Tibial nerve (tissue), 4 donors: ENCODE measurements at regions not wholly inside any gene's neighbourhood (a gene's known extent, or its start where the extent isn't known, plus 50 kb on each side); places are given as distances from the start of the nearest gene placed in this dataset.

Experiments used
- CTCF ChIP-seq, 5 experiments: fragments of 200-600 bp in 3 of 5; fragments of 450-650 bp in 2 of 5; sonication (generic) in 3 of 5; IDR thresholded peaks; one replicate each; pipeline ENCODE4 v1.5.1; 2016 to 2019; ENCODE audit warnings: antibody characterized with exemption in 5 of 5, mild to moderate bottlenecking in 3 of 5, moderate library complexity in 2 of 5
- EP300 ChIP-seq, 2 donors: sonication (generic); formaldehyde crosslinking; IDR thresholded peaks; one replicate each; pipeline ENCODE4 v1.6.1; 2017; ENCODE audit warnings: antibody characterized with exemption in 2 of 2, mild to moderate bottlenecking in 1 of 2
- POLR2A ChIP-seq, 2 donors: fragments of 450-650 bp; IDR thresholded peaks; one replicate each; pipeline ENCODE4 v1.6.1; 2017; ENCODE audit warnings: antibody characterized with exemption in 2 of 2, mild to moderate bottlenecking in 2 of 2, moderate library complexity in 2 of 2

GRCh38 chr21:22649246-22649645, 1651.0 kb downstream of the NCAM2 start:
- no peak for TF ChIP-seq POLR2A (IDR thresholded peaks at IDR 0.05)
- TF ChIP-seq CTCF (IDR thresholded peaks at IDR 0.05): no peak
- no peak for TF ChIP-seq EP300 (IDR thresholded peaks at IDR 0.05)
